H9 (cell line): ENCODE measurements at regions not wholly inside any gene's neighbourhood (a gene's known extent, or its start where the extent isn't known, plus 50 kb on each side); places are given as distances from the start of the nearest gene placed in this dataset.

ENCODE experiments used
- DNase-seq: peaks from one replicate; pipeline ENCODE4 v3.0.0-alpha.2; 2017
- H2AFZ ChIP-seq: one replicate; pipeline ENCODE4 v1.6.1; 2013; ENCODE audit warnings: mild to moderate bottlenecking, low read length, control low read depth, moderate library complexity
- H2AK5ac ChIP-seq: 2 replicates; pipeline ENCODE4 v1.6.1; 2013; ENCODE audit warnings: low read length, control low read depth, mixed read lengths; ENCODE audit not compliant: insufficient read length
- H2BK120ac ChIP-seq: one replicate; pipeline ENCODE4 v1.6.1; 2013; ENCODE audit warnings: low read depth, mild to moderate bottlenecking, low read length, control low read depth, inconsistent platforms; ENCODE audit not compliant: poor library complexity, severe bottlenecking
- H2BK12ac ChIP-seq: 2 replicates; pipeline ENCODE4 v1.6.1; 2013; ENCODE audit warnings: low read length, control low read depth, mixed read lengths, low read depth; ENCODE audit not compliant: insufficient read length
- H2BK15ac ChIP-seq: 2 replicates; pipeline ENCODE4 v1.6.1; 2013; ENCODE audit warnings: low read depth, low read length, control low read depth
- H2BK20ac ChIP-seq: one replicate; pipeline ENCODE4 v1.6.1; 2013; ENCODE audit warnings: low read depth, mild to moderate bottlenecking, low read length, control low read depth, inconsistent platforms; ENCODE audit not compliant: poor library complexity, severe bottlenecking
- H2BK5ac ChIP-seq: 2 replicates; pipeline ENCODE4 v1.6.1; 2013; ENCODE audit warnings: low read length, control low read depth, mixed read lengths; ENCODE audit not compliant: insufficient read length
- H3K14ac ChIP-seq: 2 replicates; pipeline ENCODE4 v1.6.1; 2013; ENCODE audit warnings: low read length, control low read depth; ENCODE audit not compliant: insufficient read depth
- H3K18ac ChIP-seq: 2 replicates; pipeline ENCODE4 v1.6.1; 2013; ENCODE audit warnings: low read depth, mild to moderate bottlenecking, mixed read lengths, low read length, control low read depth; ENCODE audit not compliant: insufficient read length
- H3K23ac ChIP-seq: 2 replicates; pipeline ENCODE4 v1.6.1; 2013; ENCODE audit warnings: low read length, control low read depth, mixed read lengths, low read depth; ENCODE audit not compliant: insufficient read length
- H3K23me2 ChIP-seq: 2 replicates; pipeline ENCODE4 v1.6.1; 2013; ENCODE audit warnings: low read depth, mild to moderate bottlenecking, mixed read lengths, low read length, control low read depth; ENCODE audit not compliant: insufficient read length, poor library complexity, severe bottlenecking
- H3K27ac ChIP-seq: 2 replicates; pipeline ENCODE4 v1.5.1; 2013; ENCODE audit warnings: low read length, control low read depth, mixed read lengths, low read depth; ENCODE audit not compliant: insufficient read length
- H3K27me3 ChIP-seq: 2 replicates; pipeline ENCODE4 v1.6.1; 2013; ENCODE audit warnings: low read length, control low read depth, inconsistent platforms; ENCODE audit not compliant: insufficient read depth
- H3K4ac ChIP-seq: 2 replicates; pipeline ENCODE4 v1.6.1; 2013; ENCODE audit warnings: low read depth, mild to moderate bottlenecking, control low read depth, inconsistent platforms, low read length, moderate library complexity
- H3K4me1 ChIP-seq: 2 replicates; pipeline ENCODE4 v1.6.1; 2013; ENCODE audit warnings: low read length, control low read depth, inconsistent platforms; ENCODE audit not compliant: insufficient read depth
- H3K4me2 ChIP-seq: 2 replicates; pipeline ENCODE4 v1.6.1; 2013; ENCODE audit warnings: low read length, control low read depth, mixed read lengths; ENCODE audit not compliant: insufficient read length, insufficient read depth
- H3K56ac ChIP-seq: 2 replicates; pipeline ENCODE4 v1.6.1; 2013; ENCODE audit warnings: low read depth, mild to moderate bottlenecking, mixed read lengths, low read length, control low read depth; ENCODE audit not compliant: insufficient read length
- H3K79me1 ChIP-seq: 2 replicates; pipeline ENCODE4 v1.6.1; 2013; ENCODE audit warnings: low read depth, mild to moderate bottlenecking, moderate library complexity, low read length, control low read depth, inconsistent platforms; ENCODE audit not compliant: insufficient read depth, poor library complexity, severe bottlenecking
- H3K79me2 ChIP-seq: 2 replicates; pipeline ENCODE4 v1.6.1; 2013; ENCODE audit warnings: low read length, control low read depth, inconsistent platforms; ENCODE audit not compliant: insufficient read depth
- H3K9ac ChIP-seq: 2 replicates; pipeline ENCODE4 v1.6.1; 2013; ENCODE audit warnings: low read length, control low read depth, mixed read lengths; ENCODE audit not compliant: insufficient read length; ENCODE audit errors: extremely low read depth
- H3K9me3 ChIP-seq: one replicate; pipeline ENCODE4 v1.6.1; 2013; ENCODE audit warnings: low read depth, low read length, inconsistent platforms; ENCODE audit not compliant: control insufficient read depth
- H3T11ph ChIP-seq: one replicate; pipeline ENCODE4 v1.6.1; 2013; ENCODE audit warnings: mild to moderate bottlenecking, low read length, control low read depth, inconsistent platforms
- H4K20me1 ChIP-seq: one replicate; pipeline ENCODE4 v1.6.1; 2013; ENCODE audit not compliant: control insufficient read depth, insufficient read length, insufficient read depth
- H4K5ac ChIP-seq: 2 replicates; pipeline ENCODE4 v1.6.1; 2013; ENCODE audit warnings: low read depth, mild to moderate bottlenecking, mixed read lengths, low read length, control low read depth; ENCODE audit not compliant: insufficient read length
- H4K8ac ChIP-seq: replicated peaks from 2 replicates; pipeline ENCODE4 v1.6.1; 2013; ENCODE audit warnings: low read length, control low read depth, mixed read lengths, low read depth; ENCODE audit not compliant: insufficient read length
- H4K91ac ChIP-seq: 2 replicates; pipeline ENCODE4 v1.6.1; 2013; ENCODE audit warnings: low read depth, mild to moderate bottlenecking, moderate library complexity, mixed read lengths, low read length, control low read depth; ENCODE audit not compliant: insufficient read length
- H3K27ac Mint-ChIP-seq, 3 experiments: 2 replicates in 2 of 3; 3 replicates in 1 of 3; pipeline ENCODE4 v1.8.0; 2020 to 2021; ENCODE audit warnings: mixed read lengths in 3 of 3, mild to moderate bottlenecking in 1 of 3, moderate library complexity in 1 of 3
- H3K27me3 Mint-ChIP-seq: 2 replicates; pipeline ENCODE4 v1.8.0; 2021; ENCODE audit warnings: low read depth, mild to moderate bottlenecking, moderate library complexity, mixed read lengths
- H3K36me3 Mint-ChIP-seq, 3 experiments: 2 replicates in 2 of 3; 3 replicates in 1 of 3; pipeline ENCODE4 v1.8.0; 2020 to 2021; ENCODE audit warnings: low read depth in 3 of 3, mixed read lengths in 3 of 3; ENCODE audit not compliant: insufficient read depth in 1 of 3
- H3K4me1 Mint-ChIP-seq, 2 experiments: 2 replicates each; pipeline ENCODE4 v1.8.0; 2020; ENCODE audit warnings: mixed read lengths in 2 of 2
- H3K4me3 Mint-ChIP-seq, 2 experiments: 2 replicates in 1 of 2; 3 replicates in 1 of 2; pipeline ENCODE4 v1.8.0; 2020 to 2021; ENCODE audit warnings: mild to moderate bottlenecking in 2 of 2, mixed read lengths in 2 of 2, moderate library complexity in 1 of 2
- H3K9me3 Mint-ChIP-seq, 2 experiments: 2 replicates in 1 of 2; 3 replicates in 1 of 2; pipeline ENCODE4 v1.8.0; 2020; ENCODE audit warnings: mild to moderate bottlenecking in 2 of 2, mixed read lengths in 2 of 2, moderate library complexity in 1 of 2
- CTCF ChIP-seq: fragments of 200-600 bp; sonication (generic); conservative IDR thresholded peaks from 3 replicates; pipeline ENCODE4 v1.8.0; 2021; ENCODE audit warnings: antibody characterized with exemption, mild to moderate bottlenecking
- WGBS: extraction: QIAGEN DNeasy Blood & Tissue Kit; methylation state at CpG from one replicate; pipeline ENCODE4 v1.1.7; 2013; ENCODE audit warnings: missing lambda C conversion rate, low lambda C conversion rate, mixed read lengths; ENCODE audit not compliant: insufficient read length; ENCODE audit errors: extremely low coverage; 5-methylcytosine and 5-hydroxymethylcytosine counted together

GRCh38 chr1:189036628-189037027 is 1441.0 kb downstream of the BRINP3 start:
- no peaks in the 10 kb centered on the region; the same call in 1 of the 2 replicates for H3K27me3 Mint-ChIP-seq
- no peak for DNase-seq
- H2BK15ac ChIP-seq, result no peak overlapping the region
- H3K4me2 ChIP-seq, result no peak overlapping the region
- H3K23ac ChIP-seq, result no peak overlapping the region
- H3K4me3 Mint-ChIP-seq, result no peak overlapping the region
- WGBS, result no CpG with 5 or more reads among the region's 3 CpGs
- no peak overlapping the region for H4K8ac ChIP-seq
- no peak overlapping the region for H2AK5ac ChIP-seq
- H3K9me3 ChIP-seq, result no peaks in the 10 kb centered on the region
- H3K9me3 Mint-ChIP-seq, result no peaks in the 10 kb centered on the region
- H2BK20ac ChIP-seq, result no peak overlapping the region
- TF ChIP-seq CTCF, result no peak
- H3K14ac ChIP-seq, result no peak overlapping the region
- H4K5ac ChIP-seq, result no peak overlapping the region
- no peak overlapping the region for H2BK12ac ChIP-seq
- H3K27ac Mint-ChIP-seq, result no peak overlapping the region; a peak in 1 of 7 replicates
- no peaks in the 10 kb centered on the region for H3K79me2 ChIP-seq
- H3K18ac ChIP-seq, result no peak overlapping the region
- H3K27me3 ChIP-seq, result no peaks in the 10 kb centered on the region
- H3K4me1 ChIP-seq, result no peaks in the 10 kb centered on the region
- peaks cover 0 to 3% of the 10 kb centered on the region in 2 experiments; a peak in 1 of 4 replicates for H3K4me1 Mint-ChIP-seq
- H3K27ac ChIP-seq, result no peak overlapping the region
- no peak overlapping the region for H3K9ac ChIP-seq
- no peak overlapping the region for H2BK5ac ChIP-seq
- H3K56ac ChIP-seq, result no peak overlapping the region
- H3K79me1 ChIP-seq, result no peaks in the 10 kb centered on the region
- H3T11ph ChIP-seq, result no peak overlapping the region
- H3K4ac ChIP-seq, result no peak overlapping the region
- H3K36me3 Mint-ChIP-seq, result no peaks in the 10 kb centered on the region
- no peaks in the 10 kb centered on the region for H3K23me2 ChIP-seq
- H4K91ac ChIP-seq, result no peak overlapping the region
- H2BK120ac ChIP-seq, result no peak overlapping the region
- no peak overlapping the region for H2AFZ ChIP-seq
- no peaks in the 10 kb centered on the region for H4K20me1 ChIP-seq
